Endothelial cell of umbilical vein (primary cell): ENCODE measurements at regions not wholly inside any gene's neighbourhood (a gene's known extent, or its start where the extent isn't known, plus 50 kb on each side); places are given as distances from the start of the nearest gene placed in this dataset.
"Not testable (repeated sequence)": the region's sequence is repeated elsewhere in the genome, so short reads cannot be mapped to it uniquely, and the experiment has no call there.

ENCODE experiments used
- BruUV-seq: library from RNA; stranded (reverse); fragments of 400-500 nt; replicated peaks from 2 replicates; lab custom pipeline; 2021; lab: Mats Ljungman, UMichigan
- CTCF ChIA-PET: fragments of 300-600, 350-600 bp; sonication (Branson Sonifier 250); formaldehyde crosslinking; loops from one replicate; lab custom pipeline; 2021; ENCODE audit warnings: antibody characterized with exemption, inconsistent platforms; lab: Charles Lee
- POLR2A ChIA-PET: fragments of 300-600, 350-600 bp; sonication (Branson Sonifier 250); formaldehyde crosslinking; loops from one replicate; lab custom pipeline; 2021; ENCODE audit warnings: antibody characterized with exemption, inconsistent platforms; lab: Charles Lee
- DNase-seq: peaks from one replicate; pipeline ENCODE4 v3.0.0-alpha.2; 2011; ENCODE audit warnings: low read depth, low spot score
- FAIRE-seq: peaks from 2 replicates; lab custom pipeline; 2011; peaks lifted over from hg19 to GRCh38; lab: Jason Lieb, UNC
- H2AFZ ChIP-seq: 2 replicates; pipeline ENCODE4 v1.6.0; 2012; ENCODE audit warnings: low read depth, low read length, control low read depth, inconsistent platforms
- H3K27ac ChIP-seq: 2 replicates; pipeline ENCODE4 v1.5.1; 2011; ENCODE audit warnings: low read depth, mild to moderate bottlenecking, control low read depth, low read length, moderate library complexity; ENCODE audit not compliant: insufficient read depth
- H3K27me3 ChIP-seq, 2 experiments: 2 replicates each; pipeline versions ENCODE4 v1.6.0 to v1.6.1; 2011; ENCODE audit warnings: low read length in 2 of 2, mixed read lengths in 1 of 2; ENCODE audit not compliant: control insufficient read depth in 2 of 2, insufficient read depth in 2 of 2
- H3K36me3 ChIP-seq, 2 experiments: 2 replicates in 1 of 2; 3 replicates in 1 of 2; pipeline ENCODE4 v1.5.1; 2011; ENCODE audit warnings: low read length in 2 of 2, mild to moderate bottlenecking in 1 of 2, moderate library complexity in 1 of 2; ENCODE audit not compliant: control insufficient read depth in 2 of 2, insufficient read depth in 2 of 2; ENCODE audit errors: extremely low read depth in 1 of 2
- H3K4me1 ChIP-seq: 3 replicates; pipeline ENCODE4 v1.5.1; 2011; ENCODE audit warnings: mild to moderate bottlenecking, low read length; ENCODE audit not compliant: control insufficient read depth, insufficient read depth; ENCODE audit errors: extremely low read depth
- H3K4me2 ChIP-seq: 2 replicates; pipeline ENCODE4 v1.6.1; 2011; ENCODE audit warnings: low read length, control low read depth, mixed read lengths; ENCODE audit not compliant: insufficient read depth
- H3K4me3 ChIP-seq, 3 experiments: fragments of 200-600 bp in 1 of 3; sonication (generic), shearing (Covaris generic) in 1 of 3; replicated peaks in 1 of 3; 2 replicates each; pipeline ENCODE4 v1.5.1; 2011 to 2016; ENCODE audit warnings: control low read depth in 3 of 3, low read length in 3 of 3, mild to moderate bottlenecking in 2 of 3, inconsistent platforms in 1 of 3, low read depth in 1 of 3, moderate library complexity in 1 of 3; ENCODE audit not compliant: insufficient read depth in 1 of 3
- H3K79me2 ChIP-seq: 2 replicates; pipeline ENCODE4 v1.6.0; 2012; ENCODE audit warnings: low read length, inconsistent platforms; ENCODE audit not compliant: control insufficient read depth, insufficient read depth
- H3K9ac ChIP-seq: replicated peaks from 2 replicates; pipeline ENCODE3; 2011; ENCODE audit warnings: low read length, control low read depth; ENCODE audit not compliant: insufficient read depth; ENCODE audit errors: extremely low read depth
- H3K9me1 ChIP-seq: replicated peaks from 3 replicates; pipeline ENCODE4 v1.6.0; 2011; ENCODE audit warnings: mild to moderate bottlenecking, low read length; ENCODE audit not compliant: control insufficient read depth, insufficient read depth; ENCODE audit errors: extremely low read depth
- H3K9me3 ChIP-seq: replicated peaks from 2 replicates; pipeline ENCODE4 v1.5.1; 2012; ENCODE audit warnings: low read length, inconsistent platforms; ENCODE audit not compliant: control insufficient read depth, insufficient read depth
- H4K20me1 ChIP-seq: replicated peaks from 2 replicates; pipeline ENCODE3; 2011; ENCODE audit warnings: mild to moderate bottlenecking, low read length; ENCODE audit not compliant: control insufficient read depth, insufficient read depth; ENCODE audit errors: extremely low read depth
- EZH2 ChIP-seq: IDR thresholded peaks from 2 replicates; pipeline ENCODE4 v1.6.1; 2012; ENCODE audit warnings: borderline replicate concordance, low read depth, mild to moderate bottlenecking, moderate library complexity, low read length, inconsistent platforms; ENCODE audit not compliant: severe bottlenecking
- FOS ChIP-seq: IDR thresholded peaks from 2 replicates; pipeline ENCODE4 v1.6.1; 2011; ENCODE audit warnings: mild to moderate bottlenecking, low read length, moderate library complexity, borderline replicate concordance; ENCODE audit not compliant: insufficient read depth
- GATA2 ChIP-seq: IDR thresholded peaks from 2 replicates; pipeline ENCODE4 v1.7.0; 2011; ENCODE audit warnings: low read depth, mild to moderate bottlenecking, moderate library complexity, mixed read lengths, low read length; ENCODE audit not compliant: insufficient read length, insufficient read depth
- JUN ChIP-seq: IDR thresholded peaks from 2 replicates; pipeline ENCODE4 v1.6.1; 2011; ENCODE audit warnings: borderline replicate concordance, low read depth; ENCODE audit not compliant: insufficient read length, insufficient read depth
- MYC ChIP-seq: IDR thresholded peaks from one replicate; pipeline ENCODE4 v1.6.1; 2011; ENCODE audit warnings: mild to moderate bottlenecking, low read depth, low read length
- POLR2A ChIP-seq: IDR thresholded peaks from 2 replicates; pipeline ENCODE4 v1.6.1; 2012; ENCODE audit warnings: low read depth, mild to moderate bottlenecking, control low read depth, low read length
- POLR2AphosphoS5 ChIP-seq: IDR thresholded peaks from 2 replicates; pipeline ENCODE4 v1.6.1; 2012; ENCODE audit warnings: low read depth, mild to moderate bottlenecking, control low read depth, low read length, moderate library complexity; ENCODE audit not compliant: insufficient read depth
- dilution Hi-C: fragments of 300-500 bp; cut with MboI; formaldehyde crosslinking; loops from one replicate; pipeline ENCODE4 v1.15.0; 2019; ENCODE audit warnings: low sequenced_read_pairs; ENCODE audit not compliant: extremely low pct_ligation_motif_present
- intact Hi-C: fragments of 100-400 bp; cut with micrococcal nuclease; formaldehyde crosslinking; loops from one replicate; pipeline ENCODE4 v1.10.0; 2022
- TF ChIP-seq, protein P1 (sequence below), 2 donors: IDR thresholded peaks; 1 replicate in 1 of 2; 2 replicates in 1 of 2; pipeline ENCODE4 v1.5.1; 2011; ENCODE audit warnings: low read length in 2 of 2, mild to moderate bottlenecking in 2 of 2, moderate library complexity in 2 of 2, control low read depth in 1 of 2, inconsistent platforms in 1 of 2, low read depth in 1 of 2; ENCODE audit not compliant: insufficient read depth in 1 of 2; ENCODE audit errors: extremely low read depth in 1 of 2

DNA sequence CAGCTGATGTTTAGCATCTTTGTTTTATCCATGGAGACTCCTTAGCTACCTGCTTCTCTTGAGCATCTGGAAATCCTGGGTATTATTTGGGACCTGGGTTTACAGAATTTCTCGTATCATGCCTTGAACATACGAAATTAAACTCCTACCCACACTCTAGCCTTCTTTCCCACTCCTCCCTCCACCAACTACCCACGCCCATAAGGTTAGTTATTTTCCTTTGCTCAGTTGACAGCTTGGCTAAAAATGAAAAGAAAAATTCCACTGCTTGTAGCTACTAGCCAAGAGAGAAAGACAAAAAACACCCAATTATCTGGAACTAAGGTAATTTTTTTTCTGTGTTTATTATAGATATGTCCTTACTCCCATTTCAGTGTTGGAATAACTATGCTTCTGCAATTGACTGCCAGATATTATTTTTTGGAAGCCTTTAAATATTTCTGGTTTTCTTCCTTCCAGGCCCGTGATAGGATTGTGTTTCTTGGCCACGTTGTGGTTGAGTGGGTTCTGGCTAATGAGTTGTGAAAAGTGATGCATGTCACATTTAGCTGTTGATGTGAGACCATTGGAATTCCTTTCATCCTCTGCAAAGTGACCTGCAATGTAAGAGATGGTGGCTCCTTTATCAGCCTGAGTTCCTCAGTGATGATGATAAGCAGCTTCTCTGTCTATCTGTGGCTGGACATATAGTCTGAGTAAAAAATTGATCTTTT, 308.1 kb downstream of the LRRC70 start:
- TF ChIP-seq GATA2, result no peak
- TF ChIP-seq JUN, result no peak
- TF ChIP-seq, protein P1, sequence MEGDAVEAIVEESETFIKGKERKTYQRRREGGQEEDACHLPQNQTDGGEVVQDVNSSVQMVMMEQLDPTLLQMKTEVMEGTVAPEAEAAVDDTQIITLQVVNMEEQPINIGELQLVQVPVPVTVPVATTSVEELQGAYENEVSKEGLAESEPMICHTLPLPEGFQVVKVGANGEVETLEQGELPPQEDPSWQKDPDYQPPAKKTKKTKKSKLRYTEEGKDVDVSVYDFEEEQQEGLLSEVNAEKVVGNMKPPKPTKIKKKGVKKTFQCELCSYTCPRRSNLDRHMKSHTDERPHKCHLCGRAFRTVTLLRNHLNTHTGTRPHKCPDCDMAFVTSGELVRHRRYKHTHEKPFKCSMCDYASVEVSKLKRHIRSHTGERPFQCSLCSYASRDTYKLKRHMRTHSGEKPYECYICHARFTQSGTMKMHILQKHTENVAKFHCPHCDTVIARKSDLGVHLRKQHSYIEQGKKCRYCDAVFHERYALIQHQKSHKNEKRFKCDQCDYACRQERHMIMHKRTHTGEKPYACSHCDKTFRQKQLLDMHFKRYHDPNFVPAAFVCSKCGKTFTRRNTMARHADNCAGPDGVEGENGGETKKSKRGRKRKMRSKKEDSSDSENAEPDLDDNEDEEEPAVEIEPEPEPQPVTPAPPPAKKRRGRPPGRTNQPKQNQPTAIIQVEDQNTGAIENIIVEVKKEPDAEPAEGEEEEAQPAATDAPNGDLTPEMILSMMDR (IDR thresholded peaks at IDR 0.05; ENCODE audit: extremely low read depth in 1 of 2, insufficient read depth in 1 of 2, low read depth in 1 of 2, low read length in 2 of 2), result no peak
- TF ChIP-seq FOS, result no peak
- no peak for TF ChIP-seq POLR2A
- no peak for TF ChIP-seq POLR2AphosphoS5
- TF ChIP-seq EZH2, result no peak
- no peak for TF ChIP-seq MYC
- Histone ChIP-seq H3K9me1 (no peaks in the 10 kb centered on the region), H4K20me1 (no peaks in the 10 kb centered on the region), H3K4me2 (no peak overlapping the region), H3K4me3 (no peak overlapping the region), H3K9me3 (no peaks in the 10 kb centered on the region), H3K79me2 (no peaks in the 10 kb centered on the region), H3K27ac (no peak overlapping the region), H3K36me3 (no peaks in the 10 kb centered on the region), H3K9ac (no peak overlapping the region), H3K4me1 (no peaks in the 10 kb centered on the region), H3K27me3 (no peaks in the 10 kb centered on the region), H2AFZ (no peak overlapping the region)
- BruUV-seq, result no TSS peak
- ChIA-PET CTCF (no interaction called here), POLR2A (no interaction called here)
- intact Hi-C loops, result no loop called here
- FAIRE-seq (no peak), DNase-seq (no peak)
- dilution Hi-C loops, result no loop called here

DNA sequence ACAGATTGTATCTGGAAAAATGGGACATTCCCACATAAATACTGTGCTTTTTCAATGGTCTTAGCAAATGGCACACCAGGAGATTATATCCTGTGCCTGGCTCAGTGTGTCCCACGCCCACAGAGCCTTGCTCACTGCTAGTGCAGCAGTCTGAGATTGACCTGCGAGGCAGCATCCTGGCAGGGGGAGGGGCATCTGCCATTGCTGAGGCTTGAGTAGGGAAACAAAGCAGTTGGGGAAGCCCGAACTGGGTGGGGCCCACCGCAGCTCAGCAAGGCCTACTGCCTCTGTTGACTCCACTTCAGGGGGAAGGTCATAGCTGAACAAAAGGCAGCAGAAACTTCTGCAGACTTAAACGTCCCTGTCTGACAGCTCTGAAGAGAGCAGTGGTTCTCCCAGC, 258.7 kb downstream of the LRRC70 start:
- H3K4me1 ChIP-seq, H3K9me3 ChIP-seq, H3K4me3 ChIP-seq, dilution Hi-C loops, H2AFZ ChIP-seq, H4K20me1 ChIP-seq, H3K36me3 ChIP-seq, H3K9ac ChIP-seq, BruUV-seq, POLR2A ChIA-PET, FAIRE-seq, H3K9me1 ChIP-seq, DNase-seq, CTCF ChIA-PET, H3K79me2 ChIP-seq, intact Hi-C loops, H3K27me3 ChIP-seq, H3K27ac ChIP-seq, H3K4me2 ChIP-seq: not testable (repeated sequence)
